Lung microvascular endothelial cell (primary cell): ENCODE measurements at regions not wholly inside any gene's neighbourhood (a gene's known extent, or its start where the extent isn't known, plus 50 kb on each side); places are given as distances from the start of the nearest gene placed in this dataset.
A peak's percentile ranks its signal among the peaks of the same experiment; 100 is the strongest.

Source experiments
- DNase-seq, 2 donors: peaks; one replicate each; pipeline versions ENCODE4 v3.0.0 to v3.0.0-alpha.2; 2010; ENCODE audit warnings: low read depth in 2 of 2

GRCh38 chr1:208584167-208584755, 340.1 kb upstream of the PLXNA2 start:
- DNase-seq, result no peak

GRCh38 chr1:208587110-208587509, 342.9 kb upstream of the PLXNA2 start:
- DNase-seq, result no peak

GRCh38 chr1:208593306-208594006, 349.3 kb upstream of the PLXNA2 start:
- DNase-seq, result no peak

GRCh38 chr1:208595236-208595635, 351.1 kb upstream of the PLXNA2 start:
- DNase-seq, result no peak

- peak in 1 of 2 donors; percentile 24 for DNase-seq
Measured at GRCh38 chr1:208595745-208596144, 351.6 kb upstream of the PLXNA2 start.

GRCh38 chr1:208597571-208597970, 353.4 kb upstream of the PLXNA2 start:
- DNase-seq, result no peak

GRCh38 chr1:208598021-208598420, 353.8 kb upstream of the PLXNA2 start:
- DNase-seq, result no peak

GRCh38 chr1:208599063-208599462, 354.9 kb upstream of the PLXNA2 start:
- no peak for DNase-seq

GRCh38 chr1:208600456-208601190, 356.4 kb upstream of the PLXNA2 start:
- DNase-seq, result no peak

- no peak for DNase-seq
Measured at GRCh38 chr1:208601561-208601960, 357.4 kb upstream of the PLXNA2 start.

GRCh38 chr1:208603721-208604120, 359.5 kb upstream of the PLXNA2 start:
- no peak for DNase-seq

GRCh38 chr1:208604295-208604694, 360.1 kb upstream of the PLXNA2 start:
- peak; percentile 38 to 60 for DNase-seq

GRCh38 chr1:208606959-208607358, 362.8 kb upstream of the PLXNA2 start:
- peak in 1 of 2 donors; percentile 4 for DNase-seq

GRCh38 chr1:208607616-208608015, 363.4 kb upstream of the PLXNA2 start:
- DNase-seq, result no peak

- no peak for DNase-seq
Measured at GRCh38 chr1:208614610-208615009, 370.4 kb upstream of the PLXNA2 start.

- no peak for DNase-seq
Measured at GRCh38 chr1:208615371-208615770, 371.2 kb upstream of the PLXNA2 start.

GRCh38 chr1:208616776-208617175, 372.6 kb upstream of the PLXNA2 start:
- DNase-seq, result no peak

- no peak for DNase-seq
Measured at GRCh38 chr1:208628022-208628914, 384.1 kb upstream of the PLXNA2 start.

- DNase-seq, result no peak
Measured at GRCh38 chr1:208631092-208631491, 386.9 kb upstream of the PLXNA2 start.

- no peak for DNase-seq
Measured at GRCh38 chr1:208631506-208631905, 387.3 kb upstream of the PLXNA2 start.

GRCh38 chr1:208634346-208635140, 390.4 kb upstream of the PLXNA2 start:
- DNase-seq, result no peak
